Activated naive CD8-positive, alpha-beta T cell treated with anti-CD3 and anti-CD28 coated beads for 36 hours (primary cell): ENCODE measurements at regions not wholly inside any gene's neighbourhood (a gene's known extent, or its start where the extent isn't known, plus 50 kb on each side); places are given as distances from the start of the nearest gene placed in this dataset.
"Not testable (repeated sequence)": the region's sequence is repeated elsewhere in the genome, so short reads cannot be mapped to it uniquely, and the experiment has no call there.

ENCODE experiments used
- DNase-seq: peaks from one replicate; pipeline ENCODE4 v3.0.0; 2021
- H3K27ac Mint-ChIP-seq: one replicate; pipeline ENCODE4 v1.8.0; 2022; ENCODE audit warnings: mild to moderate bottlenecking, moderate library complexity, mixed read lengths
- H3K27me3 Mint-ChIP-seq: one replicate; pipeline ENCODE4 v1.8.0; 2022; ENCODE audit warnings: mild to moderate bottlenecking, mixed read lengths
- H3K36me3 Mint-ChIP-seq: one replicate; pipeline ENCODE4 v1.8.0; 2021; ENCODE audit warnings: mild to moderate bottlenecking, mixed read lengths
- H3K4me1 Mint-ChIP-seq: one replicate; pipeline ENCODE4 v1.8.0; 2021; ENCODE audit warnings: mixed read lengths
- H3K4me3 Mint-ChIP-seq: one replicate; pipeline ENCODE4 v1.8.0; 2022; ENCODE audit warnings: mild to moderate bottlenecking, moderate library complexity, mixed read lengths
- H3K9me3 Mint-ChIP-seq: one replicate; pipeline ENCODE4 v1.8.0; 2022; ENCODE audit warnings: mixed read lengths

DNA sequence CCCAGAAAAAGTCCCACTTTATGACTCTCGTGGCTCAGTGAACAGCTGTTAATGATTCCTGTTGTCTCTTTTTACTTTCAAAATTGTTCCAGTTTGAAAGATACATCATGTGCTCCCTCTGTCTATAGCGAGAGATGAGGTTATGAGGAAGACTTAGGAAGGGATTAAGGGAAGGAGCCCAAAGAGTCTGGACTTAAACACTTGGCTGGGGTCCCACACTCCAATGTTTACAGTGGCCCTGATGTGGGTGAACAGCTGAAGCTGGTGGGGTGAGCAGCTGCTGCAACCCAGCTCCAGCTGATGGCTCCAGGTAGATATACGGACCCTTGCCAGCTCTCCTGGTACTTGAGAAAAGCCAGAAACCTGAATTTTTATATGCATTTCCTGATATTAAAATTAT, 84.5 kb upstream of the PLET1 start:
- Mint-ChIP-seq H3K9me3 (no peaks in the 10 kb centered on the region), H3K27ac (no peak overlapping the region), H3K4me1 (no peaks in the 10 kb centered on the region), H3K4me3 (no peak overlapping the region), H3K36me3 (no peaks in the 10 kb centered on the region), H3K27me3 (no peaks in the 10 kb centered on the region)
- no peak for DNase-seq

DNA sequence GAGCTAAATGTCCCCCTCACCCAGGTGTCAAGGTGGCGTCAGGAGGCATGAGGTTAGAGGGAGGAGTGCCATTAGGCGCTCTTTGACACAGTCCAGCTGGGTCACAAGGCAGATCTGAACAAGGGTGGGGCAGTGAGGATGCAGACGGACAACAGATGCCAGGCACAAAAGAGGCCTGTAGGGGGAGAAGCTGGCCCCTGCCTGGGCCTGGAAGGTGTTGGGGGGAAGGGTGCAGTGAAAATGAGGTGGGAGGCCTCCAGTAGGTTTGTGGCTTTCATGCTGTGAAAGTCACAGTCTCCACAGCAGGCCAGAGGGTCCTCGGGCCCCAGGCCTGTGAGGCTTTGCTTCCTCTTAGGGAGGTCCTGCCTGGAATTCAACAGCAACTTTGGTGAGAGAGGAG, 85.0 kb upstream of the PLET1 start:
- no peaks in the 10 kb centered on the region for H3K4me1 Mint-ChIP-seq
- H3K27ac Mint-ChIP-seq = no peak overlapping the region
- H3K4me3 Mint-ChIP-seq = no peak overlapping the region
- no peaks in the 10 kb centered on the region for H3K27me3 Mint-ChIP-seq
- DNase-seq = no peak
- H3K9me3 Mint-ChIP-seq = no peaks in the 10 kb centered on the region
- H3K36me3 Mint-ChIP-seq = no peaks in the 10 kb centered on the region

DNA sequence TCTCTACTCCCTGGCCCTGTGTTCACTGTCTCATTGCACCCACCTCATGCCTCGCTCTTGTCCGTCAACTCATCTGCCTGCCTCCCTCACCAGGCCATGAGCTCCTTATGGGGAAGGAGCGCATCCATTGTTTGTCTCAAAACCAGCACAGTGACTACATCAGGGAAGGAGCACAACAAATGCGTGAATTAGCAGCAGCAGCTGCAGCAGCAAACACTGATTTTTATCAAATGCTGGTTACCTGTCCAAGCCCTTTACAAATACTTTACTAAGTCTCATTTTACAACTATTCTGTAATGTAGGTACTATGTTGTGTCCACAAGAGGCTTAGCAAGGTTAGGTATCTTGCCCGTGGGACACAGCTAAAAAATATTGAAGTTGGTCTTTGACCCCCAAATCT, 85.9 kb upstream of the PLET1 start:
- Mint-ChIP-seq H3K9me3 (no peaks in the 10 kb centered on the region), H3K36me3 (peaks cover 3% of the 10 kb centered on the region), H3K4me1 (no peaks in the 10 kb centered on the region), H3K27ac (no peak overlapping the region), H3K4me3 (no peak overlapping the region), H3K27me3 (no peaks in the 10 kb centered on the region)
- DNase-seq = no peak

DNA sequence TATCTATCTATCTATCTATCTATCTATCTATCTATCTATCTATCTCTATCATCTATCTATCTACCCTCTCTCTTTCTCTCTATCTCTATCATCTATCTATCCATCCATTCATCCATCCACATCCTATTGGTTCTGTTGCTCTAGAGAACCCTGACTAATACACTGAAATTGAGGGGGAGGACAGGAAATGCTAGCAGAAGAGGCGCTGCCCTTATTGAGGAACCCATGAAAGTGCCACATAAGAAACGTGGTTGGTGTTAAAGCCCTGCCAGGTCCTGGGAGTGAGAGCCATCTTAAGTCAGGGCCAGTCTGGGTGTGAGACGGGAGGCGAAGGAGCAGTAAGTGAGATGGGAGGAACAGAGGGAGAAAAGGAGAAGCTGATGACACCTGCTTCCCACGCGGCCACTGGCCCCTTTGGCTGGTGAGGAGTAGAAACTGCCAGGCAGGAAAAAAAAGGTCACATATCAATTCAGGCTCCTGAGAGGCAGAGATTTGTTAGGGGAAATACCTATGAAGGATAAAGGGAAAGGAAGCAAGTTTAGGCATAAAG, 87.9 kb upstream of the PLET1 start:
- Mint-ChIP-seq H3K4me3 (no peak overlapping the region), H3K27me3 (no peaks in the 10 kb centered on the region), H3K4me1 (no peaks in the 10 kb centered on the region), H3K9me3 (no peaks in the 10 kb centered on the region), H3K27ac (no peak overlapping the region), H3K36me3 (peaks cover 5% of the 10 kb centered on the region)
- DNase-seq = no peak

DNA sequence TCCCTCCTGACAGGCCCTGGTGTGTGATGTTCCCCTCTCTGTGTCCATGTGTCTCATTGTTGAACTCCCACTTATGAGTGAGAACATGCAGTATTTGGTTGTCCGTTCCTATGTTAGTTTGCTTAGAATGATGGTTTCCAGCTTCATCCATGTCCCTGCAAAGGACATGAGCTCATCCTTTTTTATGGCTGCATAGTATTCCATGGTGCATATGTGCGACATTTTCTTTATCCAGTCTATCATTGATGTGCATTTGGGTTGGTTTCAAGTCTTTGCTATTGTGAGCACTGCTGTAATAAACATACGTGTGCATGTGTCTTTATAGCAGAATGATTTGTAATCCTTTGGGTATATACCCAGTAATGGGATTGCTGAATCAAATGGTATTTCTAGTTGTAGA, 90.8 kb upstream of the PLET1 start:
- H3K9me3 Mint-ChIP-seq, H3K4me1 Mint-ChIP-seq, H3K27ac Mint-ChIP-seq, H3K4me3 Mint-ChIP-seq, H3K36me3 Mint-ChIP-seq, H3K27me3 Mint-ChIP-seq, DNase-seq: not testable (repeated sequence)

DNA sequence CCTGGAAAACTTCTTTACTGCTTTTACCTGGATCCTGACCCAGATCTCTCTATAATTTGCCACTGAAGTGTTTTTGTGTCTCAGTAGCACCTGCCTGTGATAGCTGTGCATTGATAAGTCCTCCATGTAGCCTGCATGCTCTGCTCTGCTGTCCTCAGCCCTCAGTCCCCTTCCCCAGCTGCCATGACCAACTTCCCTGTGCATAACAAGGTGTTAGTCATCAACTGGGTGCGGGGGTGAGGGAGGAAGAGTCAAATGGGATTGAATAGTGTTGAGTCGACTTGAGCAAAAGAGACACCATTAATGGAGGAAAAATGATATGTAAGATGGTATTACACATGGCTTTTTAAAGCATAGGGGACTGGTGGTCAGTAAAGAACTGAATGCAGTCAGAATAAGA, 92.2 kb upstream of the PLET1 start:
- DNase-seq = no peak
- H3K27ac Mint-ChIP-seq = no peak overlapping the region
- no peaks in the 10 kb centered on the region for H3K4me1 Mint-ChIP-seq
- no peaks in the 10 kb centered on the region for H3K9me3 Mint-ChIP-seq
- peaks cover 5% of the 10 kb centered on the region for H3K36me3 Mint-ChIP-seq
- H3K27me3 Mint-ChIP-seq = no peaks in the 10 kb centered on the region
- no peak overlapping the region for H3K4me3 Mint-ChIP-seq

DNA sequence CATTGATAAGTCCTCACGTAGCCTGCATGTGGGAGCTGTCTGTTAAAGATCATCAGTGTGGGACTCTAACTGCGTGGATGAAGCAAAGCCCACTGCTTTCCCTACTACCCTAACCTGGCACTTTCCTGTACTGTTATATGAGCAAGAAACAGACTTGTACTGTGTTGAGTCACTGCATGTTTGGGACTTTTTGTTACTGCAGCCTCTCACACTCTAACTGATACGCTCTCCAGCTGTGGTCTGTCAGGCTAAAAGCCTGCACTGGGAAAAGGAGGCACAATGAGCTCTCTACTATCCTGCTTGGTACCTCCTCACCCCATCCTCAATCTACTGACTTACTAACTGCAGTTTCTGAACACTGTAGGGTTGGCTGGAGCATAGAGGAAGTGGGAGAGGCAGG, 93.7 kb upstream of the PLET1 start:
- no peak overlapping the region for H3K4me3 Mint-ChIP-seq
- no peaks in the 10 kb centered on the region for H3K4me1 Mint-ChIP-seq
- H3K27ac Mint-ChIP-seq = no peak overlapping the region
- no peak for DNase-seq
- H3K36me3 Mint-ChIP-seq = peaks cover 5% of the 10 kb centered on the region
- no peaks in the 10 kb centered on the region for H3K9me3 Mint-ChIP-seq
- H3K27me3 Mint-ChIP-seq = no peaks in the 10 kb centered on the region

DNA sequence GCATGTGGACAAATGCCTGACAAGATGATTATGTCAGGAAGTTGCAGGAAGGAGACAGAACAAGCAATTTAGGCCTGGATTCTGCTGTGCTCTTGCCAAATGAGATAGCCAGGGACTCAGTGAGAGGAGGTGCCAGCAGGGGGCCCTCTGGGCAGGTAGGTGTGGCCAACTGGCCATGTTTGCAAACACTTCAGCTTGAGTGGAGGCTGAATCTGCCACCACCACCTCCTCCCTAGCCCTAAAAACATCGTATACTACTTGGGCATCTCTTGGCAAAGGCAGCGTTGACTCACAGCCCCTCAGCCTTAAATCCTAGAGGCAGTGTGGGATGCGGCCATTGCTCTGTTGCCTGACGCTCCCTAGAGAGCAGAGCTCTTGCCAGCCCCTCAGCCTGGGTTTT, 95.1 kb upstream of the PLET1 start:
- no peak for DNase-seq
- H3K4me1 Mint-ChIP-seq = no peaks in the 10 kb centered on the region
- no peak overlapping the region for H3K4me3 Mint-ChIP-seq
- no peaks in the 10 kb centered on the region for H3K9me3 Mint-ChIP-seq
- H3K27ac Mint-ChIP-seq = no peak overlapping the region
- no peaks in the 10 kb centered on the region for H3K27me3 Mint-ChIP-seq
- peaks cover 5% of the 10 kb centered on the region for H3K36me3 Mint-ChIP-seq

DNA sequence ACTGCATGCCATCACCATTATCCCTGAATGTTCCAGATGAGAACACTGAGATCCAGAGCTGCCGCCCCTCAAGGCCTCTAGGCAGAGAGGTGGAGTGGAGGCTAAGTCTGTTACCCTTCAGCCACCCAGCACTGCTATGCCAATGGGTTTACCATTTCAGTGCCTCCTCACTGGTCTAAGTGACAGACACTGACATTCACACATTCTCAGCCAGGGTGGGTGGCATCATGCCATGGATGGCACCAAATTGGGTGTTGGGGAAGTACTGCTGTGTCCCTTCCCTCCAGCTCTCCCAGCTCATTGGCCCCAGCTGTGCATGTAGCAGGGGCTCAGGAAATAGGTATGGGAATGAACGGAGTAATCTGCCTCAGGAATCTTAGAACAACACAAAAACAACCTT, 96.8 kb upstream of the PLET1 start:
- Mint-ChIP-seq H3K9me3 (no peaks in the 10 kb centered on the region), H3K4me1 (no peaks in the 10 kb centered on the region), H3K4me3 (no peak overlapping the region), H3K27me3 (no peaks in the 10 kb centered on the region), H3K36me3 (no peaks in the 10 kb centered on the region), H3K27ac (no peak overlapping the region)
- DNase-seq = no peak

DNA sequence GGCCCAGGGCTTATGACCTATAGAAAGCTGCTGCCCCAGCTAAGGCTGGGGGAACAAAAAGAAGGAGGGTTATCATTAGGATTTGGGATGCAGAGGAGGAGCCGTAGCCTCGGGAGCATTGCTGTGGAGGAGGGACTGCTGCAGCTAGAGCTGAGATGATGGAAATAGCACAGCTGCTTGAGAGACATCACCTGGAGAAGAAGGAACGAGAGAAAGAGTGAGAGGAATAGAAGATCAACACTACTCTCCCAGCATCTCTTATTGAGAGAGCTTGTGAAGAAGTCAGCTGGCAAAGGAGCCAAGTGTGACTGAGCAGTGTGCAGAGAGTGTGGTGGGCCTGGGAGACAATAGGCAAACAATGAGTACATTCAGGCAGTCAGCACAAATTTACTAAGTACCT, 100.7 kb upstream of the PLET1 start:
- Mint-ChIP-seq H3K4me1 (no peaks in the 10 kb centered on the region), H3K36me3 (no peaks in the 10 kb centered on the region), H3K9me3 (no peaks in the 10 kb centered on the region), H3K4me3 (no peak overlapping the region), H3K27ac (no peak overlapping the region), H3K27me3 (no peaks in the 10 kb centered on the region)
- DNase-seq = no peak

DNA sequence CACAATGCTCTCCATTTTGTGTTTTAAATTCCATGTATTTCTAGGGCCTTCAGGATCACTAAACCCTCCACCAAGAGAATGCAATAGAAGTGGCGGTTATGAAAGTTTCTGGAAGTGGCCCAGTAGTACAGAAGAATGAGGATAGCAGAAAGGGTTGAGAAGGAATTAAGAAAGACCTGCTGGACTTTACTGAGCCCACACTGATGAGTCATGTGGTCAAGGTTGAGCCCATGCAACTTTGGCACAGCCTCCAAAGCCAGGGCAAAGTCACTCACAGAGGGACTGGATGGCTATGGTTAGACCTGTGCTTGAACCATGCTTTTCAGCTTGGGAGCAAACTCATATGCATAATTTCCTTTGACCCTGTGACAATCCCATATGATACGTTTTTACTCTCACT, 102.9 kb upstream of the PLET1 start:
- Mint-ChIP-seq H3K27me3 (no peaks in the 10 kb centered on the region), H3K36me3 (no peaks in the 10 kb centered on the region), H3K4me3 (no peak overlapping the region), H3K27ac (no peak overlapping the region), H3K4me1 (no peaks in the 10 kb centered on the region), H3K9me3 (no peaks in the 10 kb centered on the region)
- DNase-seq = no peak

DNA sequence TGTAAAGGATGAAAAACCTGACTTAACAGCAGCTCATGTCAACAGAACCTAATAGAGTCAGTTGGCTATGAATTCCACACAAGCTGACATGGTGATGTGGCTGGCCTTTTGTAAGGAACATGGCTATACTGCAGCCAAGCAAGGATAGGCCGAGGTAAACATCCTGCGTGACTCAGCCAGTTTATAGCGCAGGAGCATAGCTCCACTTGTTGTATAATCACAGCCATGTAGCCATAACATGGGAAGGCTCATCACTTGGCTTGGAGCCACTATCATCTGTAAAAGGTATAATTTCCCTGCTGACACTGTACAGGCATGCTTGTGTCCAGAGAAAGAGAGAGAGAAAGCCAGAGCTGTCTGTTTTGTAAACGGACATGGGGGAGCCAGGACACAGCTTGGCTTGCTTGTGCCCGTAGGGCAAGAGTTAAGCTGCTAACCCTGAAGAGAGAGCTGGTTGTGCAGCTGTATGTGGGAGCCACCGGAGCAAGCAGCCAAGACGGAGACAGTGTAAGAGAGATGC, 104.4 kb upstream of the PLET1 start:
- no peaks in the 10 kb centered on the region for H3K9me3 Mint-ChIP-seq
- H3K4me1 Mint-ChIP-seq = no peaks in the 10 kb centered on the region
- no peaks in the 10 kb centered on the region for H3K36me3 Mint-ChIP-seq
- no peak overlapping the region for H3K4me3 Mint-ChIP-seq
- no peaks in the 10 kb centered on the region for H3K27me3 Mint-ChIP-seq
- no peak for DNase-seq
- H3K27ac Mint-ChIP-seq = no peak overlapping the region

DNA sequence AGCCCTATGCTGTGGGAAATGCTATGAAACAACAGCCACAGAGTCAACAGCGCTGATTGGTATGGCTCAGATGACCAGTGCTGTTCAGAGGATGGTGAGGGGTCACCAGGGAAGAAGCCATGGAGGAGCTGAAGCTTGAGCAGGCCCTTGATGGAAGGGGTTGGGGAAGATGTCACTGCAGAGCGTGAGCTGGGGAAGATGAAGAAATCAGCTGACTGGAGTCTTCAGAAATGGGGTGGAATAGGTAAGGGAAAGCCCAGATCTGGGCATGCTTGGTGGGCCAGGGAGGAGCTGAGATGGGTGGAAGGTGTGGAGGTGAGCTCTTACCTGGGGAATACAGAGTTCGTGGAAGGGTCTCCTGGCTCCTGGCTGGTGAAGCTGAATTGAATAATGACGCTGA, 105.4 kb upstream of the PLET1 start:
- no peaks in the 10 kb centered on the region for H3K9me3 Mint-ChIP-seq
- H3K4me3 Mint-ChIP-seq = no peak overlapping the region
- no peaks in the 10 kb centered on the region for H3K36me3 Mint-ChIP-seq
- no peaks in the 10 kb centered on the region for H3K4me1 Mint-ChIP-seq
- no peaks in the 10 kb centered on the region for H3K27me3 Mint-ChIP-seq
- no peak overlapping the region for H3K27ac Mint-ChIP-seq
- DNase-seq = no peak

DNA sequence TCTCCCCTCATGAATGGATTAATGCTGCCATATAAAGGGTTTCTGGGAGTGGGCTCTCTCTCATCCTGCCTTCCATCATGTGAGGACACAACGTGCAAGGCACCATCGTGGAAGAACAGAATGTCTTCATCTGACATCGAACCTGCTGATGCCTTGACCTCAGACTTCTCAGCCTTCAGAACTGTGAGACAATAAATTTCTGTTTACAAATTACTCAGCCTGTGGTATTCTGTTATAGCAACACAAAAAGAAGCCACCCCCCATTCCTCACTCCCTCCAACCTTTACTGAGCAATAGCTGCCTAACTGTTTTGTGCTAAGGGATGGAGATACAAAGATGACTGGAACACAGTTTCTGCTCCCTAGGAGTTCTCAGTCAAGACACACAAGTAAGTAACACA, 106.1 kb upstream of the PLET1 start:
- Mint-ChIP-seq H3K36me3 (no peaks in the 10 kb centered on the region), H3K9me3 (no peaks in the 10 kb centered on the region), H3K4me1 (no peaks in the 10 kb centered on the region), H3K4me3 (no peak overlapping the region), H3K27me3 (no peaks in the 10 kb centered on the region), H3K27ac (no peak overlapping the region)
- DNase-seq = no peak

DNA sequence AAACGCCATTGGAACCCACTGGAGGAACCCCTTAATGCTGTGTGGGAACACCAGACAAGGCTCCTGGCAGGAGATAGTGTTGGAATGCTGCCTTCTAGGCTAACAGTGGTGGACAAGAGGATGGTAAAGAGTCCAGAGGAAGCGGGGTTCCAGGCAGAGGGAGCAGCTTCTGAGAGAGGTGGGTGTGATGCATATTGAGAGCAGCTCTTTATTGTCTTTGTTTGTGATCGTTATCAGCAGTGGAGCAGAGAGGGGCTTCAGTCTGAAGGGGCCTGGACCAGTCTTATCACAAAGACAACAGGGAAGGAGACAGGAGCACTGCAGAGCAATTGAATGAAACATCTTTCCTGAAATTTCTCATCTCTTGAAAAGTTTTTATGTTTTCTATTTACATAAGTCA, 106.8 kb upstream of the PLET1 start:
- Mint-ChIP-seq H3K9me3 (peaks cover 2% of the 10 kb centered on the region), H3K27ac (no peak overlapping the region), H3K27me3 (no peaks in the 10 kb centered on the region), H3K4me3 (no peak overlapping the region), H3K36me3 (no peaks in the 10 kb centered on the region), H3K4me1 (no peaks in the 10 kb centered on the region)
- DNase-seq = no peak

DNA sequence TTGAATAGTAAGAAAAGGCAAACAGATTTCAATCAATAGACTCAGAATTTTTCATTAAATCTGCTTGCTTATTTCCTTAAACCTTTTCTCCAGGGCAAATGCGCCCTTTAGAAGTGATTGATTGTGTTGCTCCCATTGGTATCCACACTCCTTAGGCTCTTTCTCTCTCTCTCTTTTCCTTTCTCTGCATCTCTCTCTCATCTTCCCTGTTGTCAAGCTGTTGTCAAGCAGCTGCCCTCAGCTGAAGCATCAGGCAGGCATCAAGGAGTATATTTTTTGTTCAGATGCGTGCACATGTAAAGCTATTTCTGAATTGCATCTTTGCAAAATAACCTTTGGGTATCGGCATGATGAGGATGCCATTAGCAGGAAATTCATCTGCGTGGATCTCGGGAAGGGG, 107.2 kb upstream of the PLET1 start:
- Mint-ChIP-seq H3K36me3 (no peaks in the 10 kb centered on the region), H3K4me1 (no peaks in the 10 kb centered on the region), H3K9me3 (peaks cover 2% of the 10 kb centered on the region), H3K4me3 (no peak overlapping the region), H3K27ac (no peak overlapping the region), H3K27me3 (no peaks in the 10 kb centered on the region)
- DNase-seq = no peak

DNA sequence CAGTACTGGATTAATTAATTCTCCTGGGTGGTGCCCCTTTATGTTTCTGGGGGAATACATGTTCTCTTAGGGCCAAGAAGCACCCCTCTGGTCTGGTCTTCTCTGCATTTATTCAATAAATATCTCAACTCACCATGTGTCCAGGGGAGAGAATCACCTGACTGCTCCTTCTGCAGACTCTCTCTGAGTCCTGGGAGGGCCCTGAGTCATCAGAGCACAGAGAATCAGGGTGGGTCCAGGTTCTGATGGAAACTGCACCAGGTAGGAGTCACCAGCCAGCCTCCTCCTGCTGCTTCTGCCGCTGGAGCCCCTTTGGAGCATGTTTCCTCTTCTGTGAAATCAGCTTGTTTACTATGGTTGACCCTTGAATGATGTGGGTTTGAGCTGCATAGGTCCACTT, 107.7 kb upstream of the PLET1 start:
- Mint-ChIP-seq H3K4me3 (no peak overlapping the region), H3K27me3 (no peaks in the 10 kb centered on the region), H3K4me1 (no peaks in the 10 kb centered on the region), H3K27ac (no peak overlapping the region), H3K36me3 (no peaks in the 10 kb centered on the region), H3K9me3 (peaks cover 7% of the 10 kb centered on the region)
- DNase-seq = no peak
